Nephron progenitor cell (in vitro differentiated cells): ENCODE measurements at regions not wholly inside any gene's neighbourhood (a gene's known extent, or its start where the extent isn't known, plus 50 kb on each side); places are given as distances from the start of the nearest gene placed in this dataset.

Experiments
- DNase-seq: peaks from one replicate; pipeline ENCODE4 v3.0.0; 2021
- H3K27ac Mint-ChIP-seq: 2 replicates; pipeline ENCODE4 v1.8.0; 2021; ENCODE audit warnings: mild to moderate bottlenecking, moderate library complexity, mixed read lengths
- H3K27me3 Mint-ChIP-seq: 2 replicates; pipeline ENCODE4 v1.8.0; 2021; ENCODE audit warnings: mild to moderate bottlenecking, low read depth, mixed read lengths; ENCODE audit not compliant: poor library complexity
- H3K36me3 Mint-ChIP-seq: 2 replicates; pipeline ENCODE4 v1.8.0; 2021; ENCODE audit warnings: low read depth, mixed read lengths
- H3K4me1 Mint-ChIP-seq: 2 replicates; pipeline ENCODE4 v1.8.0; 2021; ENCODE audit warnings: mixed read lengths
- H3K4me3 Mint-ChIP-seq: 2 replicates; pipeline ENCODE4 v1.8.0; 2021; ENCODE audit warnings: mild to moderate bottlenecking, moderate library complexity, mixed read lengths
- H3K9me3 Mint-ChIP-seq: 2 replicates; pipeline ENCODE4 v1.8.0; 2021; ENCODE audit warnings: mild to moderate bottlenecking, moderate library complexity, mixed read lengths
- TF ChIP-seq, protein P1 (sequence below): fragments of 200-600 bp; sonication (generic); IDR thresholded peaks from 2 replicates; pipeline ENCODE4 v1.5.0; 2021; ENCODE audit warnings: antibody characterized with exemption

DNA sequence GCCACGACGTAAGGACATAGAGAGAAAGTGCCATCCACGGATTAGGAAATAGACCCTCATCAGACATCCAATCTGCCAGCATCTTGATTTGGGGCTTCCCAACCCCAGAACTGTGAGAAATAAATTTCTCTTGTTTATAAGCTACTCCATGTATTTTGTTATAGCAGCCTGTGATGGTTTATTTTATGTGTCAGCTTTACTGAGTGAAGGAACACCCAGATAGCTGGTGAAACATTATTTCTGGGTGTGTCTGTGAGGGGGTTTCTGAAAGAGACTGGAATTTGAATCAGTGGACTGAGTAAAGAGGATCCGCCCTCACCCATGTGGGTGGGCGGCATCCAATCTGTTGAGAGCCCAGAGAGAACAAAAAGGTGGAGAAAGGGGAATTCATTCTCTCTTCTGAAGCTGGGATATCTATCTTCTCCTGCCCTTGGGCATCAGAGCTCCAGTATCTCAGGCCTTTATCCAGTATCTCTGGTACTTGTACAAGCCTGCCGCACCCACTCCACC is 131.5 kb upstream of the ANKFN1 start:
- Mint-ChIP-seq H3K4me1 (peaks cover 4% of the 10 kb centered on the region), H3K27ac (no peak overlapping the region), H3K36me3 (no peaks in the 10 kb centered on the region), H3K27me3 (peaks cover 7% of the 10 kb centered on the region), H3K4me3 (no peak overlapping the region), H3K9me3 (no peaks in the 10 kb centered on the region)
- no peak for DNase-seq
- TF ChIP-seq, protein P1, sequence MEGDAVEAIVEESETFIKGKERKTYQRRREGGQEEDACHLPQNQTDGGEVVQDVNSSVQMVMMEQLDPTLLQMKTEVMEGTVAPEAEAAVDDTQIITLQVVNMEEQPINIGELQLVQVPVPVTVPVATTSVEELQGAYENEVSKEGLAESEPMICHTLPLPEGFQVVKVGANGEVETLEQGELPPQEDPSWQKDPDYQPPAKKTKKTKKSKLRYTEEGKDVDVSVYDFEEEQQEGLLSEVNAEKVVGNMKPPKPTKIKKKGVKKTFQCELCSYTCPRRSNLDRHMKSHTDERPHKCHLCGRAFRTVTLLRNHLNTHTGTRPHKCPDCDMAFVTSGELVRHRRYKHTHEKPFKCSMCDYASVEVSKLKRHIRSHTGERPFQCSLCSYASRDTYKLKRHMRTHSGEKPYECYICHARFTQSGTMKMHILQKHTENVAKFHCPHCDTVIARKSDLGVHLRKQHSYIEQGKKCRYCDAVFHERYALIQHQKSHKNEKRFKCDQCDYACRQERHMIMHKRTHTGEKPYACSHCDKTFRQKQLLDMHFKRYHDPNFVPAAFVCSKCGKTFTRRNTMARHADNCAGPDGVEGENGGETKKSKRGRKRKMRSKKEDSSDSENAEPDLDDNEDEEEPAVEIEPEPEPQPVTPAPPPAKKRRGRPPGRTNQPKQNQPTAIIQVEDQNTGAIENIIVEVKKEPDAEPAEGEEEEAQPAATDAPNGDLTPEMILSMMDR, result no peak

DNA sequence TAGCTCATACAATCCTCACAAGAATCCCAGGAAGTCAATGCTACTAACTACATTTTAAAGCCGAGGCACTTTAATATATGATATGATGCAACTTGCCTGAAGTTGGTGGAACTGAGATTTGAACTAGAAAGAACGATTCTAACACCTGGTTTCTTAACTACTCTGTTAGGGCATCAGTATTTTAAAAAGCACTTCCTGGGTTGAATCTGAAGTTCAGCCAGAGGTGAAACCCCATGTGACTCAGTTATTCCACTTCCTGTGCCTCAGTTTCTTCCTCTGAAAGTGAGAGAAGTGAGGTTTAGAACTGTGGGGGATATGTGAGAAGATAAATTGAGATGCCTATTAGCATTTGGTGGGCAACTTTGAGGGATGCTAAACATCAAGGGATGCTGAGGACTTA is 129.4 kb upstream of the ANKFN1 start:
- Mint-ChIP-seq H3K27ac (no peak overlapping the region), H3K4me3 (no peak overlapping the region), H3K36me3 (no peaks in the 10 kb centered on the region), H3K4me1 (peaks cover 11% of the 10 kb centered on the region), H3K27me3 (peaks cover 6% of the 10 kb centered on the region), H3K9me3 (no peaks in the 10 kb centered on the region)
- DNase-seq, result no peak
- TF ChIP-seq, protein P1, result no peak

DNA sequence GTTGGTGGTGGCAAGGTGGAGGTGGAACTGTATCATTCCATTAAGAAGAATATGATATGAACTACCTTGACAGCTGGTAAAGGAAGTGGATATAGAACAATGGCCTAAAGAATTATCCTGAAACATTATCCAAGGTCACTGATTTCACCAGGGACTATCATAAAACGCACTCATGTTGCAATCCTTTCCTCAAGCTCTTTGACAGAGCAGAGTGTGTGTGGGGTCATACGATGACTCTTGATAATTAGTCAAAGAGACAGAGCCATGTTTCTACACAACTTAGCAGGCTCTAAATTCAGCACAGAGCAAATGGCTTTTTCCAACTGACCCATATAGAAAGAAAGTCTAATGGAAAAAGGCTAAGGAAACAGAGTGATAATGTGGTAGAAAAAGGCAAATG is 126.4 kb upstream of the ANKFN1 start:
- Mint-ChIP-seq H3K36me3 (no peaks in the 10 kb centered on the region), H3K9me3 (no peaks in the 10 kb centered on the region), H3K4me1 (peaks cover 11% of the 10 kb centered on the region), H3K27me3 (peaks cover 19% of the 10 kb centered on the region), H3K27ac (no peak overlapping the region), H3K4me3 (no peak overlapping the region)
- no peak for DNase-seq
- TF ChIP-seq, protein P1, result no peak

DNA sequence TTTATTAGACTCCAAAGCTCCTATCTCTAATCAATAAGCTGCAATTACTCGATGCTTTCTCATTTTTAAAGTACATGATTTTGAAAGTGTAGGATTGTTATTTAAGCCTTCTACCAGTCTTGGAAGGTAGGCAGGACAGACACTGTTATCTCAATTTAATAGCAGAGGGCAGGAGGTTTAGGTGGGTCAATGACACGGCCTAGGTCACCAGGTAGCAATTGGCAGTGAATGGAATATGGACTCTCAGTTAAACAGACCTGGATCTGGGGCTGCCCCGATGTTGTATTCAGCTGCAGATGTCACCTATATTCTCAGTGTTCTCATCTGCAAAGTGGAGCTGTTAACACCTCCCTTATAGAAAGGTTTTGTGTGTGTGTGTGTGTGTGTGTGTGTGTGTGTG is 124.4 kb upstream of the ANKFN1 start:
- Mint-ChIP-seq H3K4me1 (peaks cover 11% of the 10 kb centered on the region), H3K36me3 (no peaks in the 10 kb centered on the region), H3K4me3 (no peak overlapping the region), H3K27me3 (peaks cover 25% of the 10 kb centered on the region), H3K9me3 (no peaks in the 10 kb centered on the region), H3K27ac (no peak overlapping the region)
- TF ChIP-seq, protein P1, result no peak
- DNase-seq, result no peak

DNA sequence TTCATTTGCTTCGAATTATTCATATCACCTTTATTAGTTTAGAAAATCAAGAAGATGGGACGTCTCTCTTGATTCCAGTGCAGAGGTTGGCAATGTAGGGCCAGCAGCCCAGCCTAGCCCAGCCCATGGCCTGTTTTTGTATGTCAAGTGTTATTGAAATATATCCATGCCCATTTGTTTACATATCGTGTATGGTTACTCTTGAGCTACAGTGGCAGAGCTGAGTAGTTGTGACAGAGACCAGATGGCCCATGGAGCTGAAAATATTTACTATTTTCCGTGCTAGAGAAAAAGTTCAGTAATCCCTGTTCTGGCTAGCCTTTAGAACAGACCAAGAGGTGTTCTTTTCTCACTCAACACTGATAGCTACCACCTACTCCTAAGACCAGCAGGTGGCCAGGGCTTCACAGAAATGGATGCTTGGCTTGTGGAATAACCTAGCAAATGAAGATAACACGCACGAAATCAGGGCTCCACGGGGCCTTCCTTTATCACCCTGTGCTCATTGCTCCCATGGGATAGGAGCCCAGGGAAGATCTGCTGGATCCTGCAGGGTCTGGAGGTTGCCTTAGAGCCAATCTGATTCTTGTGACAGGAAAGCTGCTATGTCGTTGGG is 123.2 kb upstream of the ANKFN1 start:
- peaks cover 11% of the 10 kb centered on the region for H3K4me1 Mint-ChIP-seq
- no peak overlapping the region for H3K27ac Mint-ChIP-seq
- H3K4me3 Mint-ChIP-seq, result no peak overlapping the region
- no peaks in the 10 kb centered on the region for H3K36me3 Mint-ChIP-seq
- no peaks in the 10 kb centered on the region for H3K9me3 Mint-ChIP-seq
- TF ChIP-seq, protein P1, result no peak
- peaks cover 29% of the 10 kb centered on the region for H3K27me3 Mint-ChIP-seq
- no peak for DNase-seq

DNA sequence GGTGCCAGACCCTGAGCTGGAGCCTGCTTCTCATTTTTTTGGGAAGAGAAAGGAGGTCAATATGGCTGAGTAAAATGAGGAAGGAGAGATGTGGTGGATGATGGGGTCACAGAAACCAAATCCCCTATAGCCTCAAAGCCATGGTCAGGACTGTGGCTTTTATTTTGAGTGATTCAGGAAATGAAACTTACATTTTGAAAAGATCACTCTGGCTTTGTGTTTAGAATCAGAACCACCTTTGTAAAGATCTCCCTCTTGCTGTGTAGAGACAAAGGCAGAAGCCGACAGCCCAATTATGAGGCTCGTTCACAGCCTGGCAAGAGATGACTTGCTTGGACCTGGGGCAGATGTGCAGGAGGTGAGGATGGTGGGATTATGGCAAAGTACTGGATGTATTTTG is 121.6 kb upstream of the ANKFN1 start:
- Mint-ChIP-seq H3K36me3 (no peaks in the 10 kb centered on the region), H3K4me3 (no peak overlapping the region), H3K9me3 (no peaks in the 10 kb centered on the region), H3K27ac (no peak overlapping the region), H3K27me3 (peaks cover 39% of the 10 kb centered on the region), H3K4me1 (peaks cover 8% of the 10 kb centered on the region)
- DNase-seq, result no peak
- TF ChIP-seq, protein P1, result no peak
